ENCODE measurements at regions not wholly inside any gene's neighbourhood (a gene's known extent, or its start where the extent isn't known, plus 50 kb on each side); places are given as distances from the start of the nearest gene placed in this dataset.
"Not testable (repeated sequence)": the region's sequence is repeated elsewhere in the genome, so short reads cannot be mapped to it uniquely, and the experiment has no call there.

GRCh38 chr14:43697003-43697402 lies 810.1 kb downstream of the FSCB start:
- DNase-seq (ENCODE audit: low spot score), result no peak

DNA sequence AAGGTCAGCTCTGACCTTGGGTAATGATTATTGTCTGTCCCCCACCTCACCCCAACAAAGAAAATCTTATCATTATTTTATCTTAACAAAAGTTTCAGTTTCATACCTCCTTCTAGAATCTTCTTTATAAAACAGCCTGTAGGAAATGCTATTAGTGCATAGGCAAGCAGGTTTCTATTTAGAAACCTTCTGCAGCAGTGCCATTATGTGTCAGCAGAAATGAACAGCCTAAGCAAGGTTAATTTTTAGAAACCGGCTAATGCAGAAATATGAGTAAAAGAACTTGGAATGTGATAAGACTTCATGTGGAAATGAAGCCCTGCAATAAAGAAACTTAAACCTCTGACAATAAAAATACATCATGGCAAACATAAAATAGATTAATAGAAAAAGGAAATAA lies 814.4 kb downstream of the FSCB start:
- DNase-seq (ENCODE audit: low spot score), result no peak

- DNase-seq (ENCODE audit: low spot score), result no peak
Measured at GRCh38 chr14:43687921-43688320, 819.2 kb downstream of the FSCB start.

GRCh38 chr14:43677581-43677980 lies 829.5 kb downstream of the FSCB start:
- DNase-seq (ENCODE audit: low spot score), result no peak

GRCh38 chr14:43674273-43674672 lies 832.8 kb downstream of the FSCB start:
- DNase-seq (ENCODE audit: low spot score), result no peak

DNA sequence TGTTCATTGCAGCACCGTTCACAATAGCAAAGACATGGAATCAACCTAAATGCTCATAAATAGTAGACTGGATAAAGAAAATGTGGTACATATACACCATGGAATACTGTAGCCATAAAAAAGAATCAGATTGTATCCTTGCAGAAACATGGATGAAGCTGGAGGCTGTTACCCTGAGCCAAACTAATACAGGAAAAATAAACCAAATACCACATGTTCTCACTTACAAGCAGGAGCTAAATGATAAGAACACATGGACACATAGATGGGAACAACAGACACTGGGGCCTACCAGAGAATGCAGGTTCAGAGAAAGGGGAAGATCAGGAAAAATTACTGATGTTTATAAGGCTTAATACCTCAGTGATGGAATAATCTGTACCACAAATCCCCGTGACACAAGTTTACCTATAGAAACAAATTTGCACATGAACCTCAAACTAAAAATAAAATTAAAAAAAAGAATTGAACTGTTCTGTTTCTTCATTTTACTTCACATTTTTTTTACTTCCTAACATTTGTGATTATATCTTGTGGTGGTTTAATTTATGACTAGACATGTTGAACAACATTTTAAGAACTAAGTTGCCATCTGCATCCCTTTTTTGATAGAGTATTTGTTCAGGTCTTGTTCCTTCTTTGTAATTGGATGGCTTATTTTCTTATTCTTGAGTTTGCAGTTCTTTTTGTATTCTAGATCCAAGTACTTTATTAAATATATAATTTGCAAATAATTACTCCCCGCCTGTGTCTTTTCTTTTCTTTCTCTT lies 835.2 kb downstream of the FSCB start:
- no peak for DNase-seq (ENCODE audit: low spot score)

DNA sequence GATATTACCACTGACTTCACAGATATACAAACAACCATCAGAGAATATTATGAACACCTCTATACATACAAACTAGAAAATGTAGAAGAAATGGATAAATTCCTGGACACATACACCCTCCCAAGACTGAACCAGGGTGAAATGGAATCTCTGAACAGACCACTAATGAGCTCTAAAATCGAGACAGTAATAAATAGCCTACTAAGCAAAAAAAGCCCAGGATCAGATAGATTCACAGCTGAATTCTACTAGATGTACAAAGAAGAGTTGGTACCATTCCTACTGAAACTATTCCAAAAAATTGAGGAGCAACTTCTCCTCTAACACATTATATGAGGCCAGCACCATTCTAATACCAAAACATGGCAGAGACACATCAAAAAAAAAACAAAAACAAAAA lies 837.7 kb downstream of the FSCB start:
- no peak for DNase-seq (ENCODE audit: low spot score)

DNA sequence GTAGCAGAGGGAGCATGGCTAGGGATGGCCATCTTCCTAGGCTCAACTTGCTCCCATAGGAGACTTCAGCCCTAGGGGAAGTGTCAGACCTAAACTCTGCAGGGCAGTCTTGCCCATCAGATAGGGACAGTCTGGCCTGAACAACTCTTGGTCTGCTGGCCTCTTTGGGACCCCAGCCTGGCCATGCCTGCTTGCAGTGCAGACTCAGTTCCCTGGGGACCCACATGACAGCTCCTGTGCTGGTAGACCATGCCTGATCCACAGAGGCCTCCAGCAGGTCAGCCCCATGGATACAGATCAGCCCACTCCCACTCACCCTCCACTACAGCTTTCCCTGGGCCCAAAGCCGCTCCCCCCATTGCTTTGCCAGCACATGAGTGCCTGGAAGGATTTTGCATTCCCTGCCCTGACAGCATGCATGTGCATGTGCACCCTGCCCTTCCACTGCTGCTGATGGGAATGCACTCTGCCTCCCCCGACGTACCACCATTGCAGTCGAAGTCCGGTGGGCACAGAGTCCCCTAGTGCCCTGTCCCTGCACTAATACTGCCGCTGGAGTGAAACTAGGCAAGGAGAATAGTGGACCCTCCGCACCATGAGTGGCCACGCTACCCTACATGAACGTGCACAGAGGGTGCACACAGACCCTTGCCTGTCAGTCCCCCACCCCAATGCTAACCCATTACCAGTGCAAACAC lies 841.4 kb downstream of the FSCB start:
- DNase-seq (ENCODE audit: low spot score), result no peak

- DNase-seq (ENCODE audit: low spot score), result not testable (repeated sequence)
Measured at GRCh38 chr14:43655194-43655593, 851.9 kb downstream of the FSCB start.

DNA sequence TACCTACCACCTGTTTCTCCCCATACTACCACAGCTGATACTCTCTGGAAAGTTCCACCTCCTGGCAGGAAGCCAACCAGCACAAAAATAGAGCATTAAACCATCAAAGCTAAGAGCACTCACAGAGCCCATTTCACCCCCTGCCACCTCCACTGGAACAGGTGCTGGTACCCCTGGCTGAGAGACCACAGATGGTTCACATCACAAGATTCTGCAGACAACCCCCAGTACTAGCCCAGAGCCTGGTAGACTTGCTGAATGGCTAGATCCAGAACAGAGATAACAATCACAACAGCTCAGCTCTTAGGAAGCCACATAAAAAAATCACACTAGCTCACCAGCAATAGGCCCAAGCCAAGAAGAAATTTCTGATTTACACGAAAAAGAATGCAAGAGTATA lies 855.2 kb downstream of the FSCB start:
- no peak for DNase-seq (ENCODE audit: low spot score)

GRCh38 chr14:43651185-43651787 lies 855.8 kb downstream of the FSCB start:
- no peak for DNase-seq (ENCODE audit: low spot score)

- DNase-seq (ENCODE audit: low spot score), result no peak
Measured at GRCh38 chr14:43649508-43649907, 857.6 kb downstream of the FSCB start.

DNA sequence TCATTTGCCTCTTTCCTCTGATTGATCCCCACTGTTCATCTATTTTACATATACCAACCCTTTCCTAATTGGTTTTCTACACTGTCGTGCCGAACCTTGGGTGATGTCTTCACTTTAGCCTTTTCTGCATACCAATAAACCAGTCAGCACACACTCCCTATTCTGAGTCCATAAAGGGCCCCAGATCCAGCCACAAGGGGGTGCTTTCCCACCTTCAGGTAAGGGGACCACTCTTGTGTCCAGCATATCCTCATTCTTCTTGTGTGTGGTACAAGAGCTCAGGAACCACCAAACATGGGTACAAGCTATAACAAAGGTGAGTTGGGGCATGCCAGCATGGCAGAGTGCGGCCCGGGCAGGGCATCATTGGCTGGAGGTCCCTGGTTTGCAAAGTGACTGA lies 859.8 kb downstream of the FSCB start:
- no peak for DNase-seq (ENCODE audit: low spot score)

- no peak for DNase-seq (ENCODE audit: low spot score)
Measured at GRCh38 chr14:43640718-43641267, 866.3 kb downstream of the FSCB start.

- no peak for DNase-seq (ENCODE audit: low spot score)
Measured at GRCh38 chr14:43625294-43625693, 881.8 kb downstream of the FSCB start.

- DNase-seq (ENCODE audit: low spot score), result no peak
Measured at GRCh38 chr14:43621282-43621681, 885.8 kb downstream of the FSCB start.

GRCh38 chr14:43595096-43595772 lies 911.8 kb downstream of the FSCB start:
- no peak for DNase-seq (ENCODE audit: low spot score)

DNA sequence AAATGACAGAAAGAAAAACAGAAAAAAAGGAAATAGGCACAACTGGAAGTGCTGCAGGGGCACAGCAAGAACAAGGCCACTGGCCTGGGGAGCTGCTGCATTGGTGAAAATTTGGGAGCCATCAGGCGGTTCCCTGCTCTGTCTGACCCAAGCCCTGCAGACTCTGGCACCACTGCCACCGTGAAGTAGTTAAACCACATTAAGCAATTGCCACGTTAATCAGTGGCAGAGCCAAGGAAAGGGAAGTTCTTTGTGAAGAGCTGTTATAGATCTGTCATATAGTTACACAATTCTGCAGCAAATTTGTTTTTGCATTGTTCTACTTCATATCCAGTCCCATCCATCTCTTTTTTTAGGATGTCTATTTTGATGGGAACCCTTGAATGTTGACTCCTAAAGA lies 915.3 kb downstream of the FSCB start:
- no peak for DNase-seq (ENCODE audit: low spot score)

DNA sequence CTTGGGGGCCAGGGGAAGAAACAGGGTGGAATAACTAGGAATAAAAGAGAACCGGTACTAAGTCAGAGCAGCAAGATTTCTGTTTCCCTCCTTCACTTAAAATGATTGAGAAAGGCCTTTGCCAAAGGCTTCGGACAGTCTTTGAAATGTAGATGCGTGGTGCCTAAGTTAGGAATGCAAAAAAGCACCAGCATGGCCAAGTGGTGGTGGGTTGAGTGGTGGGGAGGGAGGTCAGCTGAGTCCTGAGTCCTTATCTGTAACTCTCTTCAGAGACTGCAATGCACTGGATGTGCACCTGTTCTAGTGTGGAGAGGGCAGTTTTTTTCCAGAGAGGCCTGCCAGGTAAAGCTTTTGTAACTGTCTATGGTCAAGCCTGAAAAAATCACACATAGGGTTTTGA lies 919.9 kb downstream of the FSCB start:
- DNase-seq (ENCODE audit: low spot score), result no peak

DNA sequence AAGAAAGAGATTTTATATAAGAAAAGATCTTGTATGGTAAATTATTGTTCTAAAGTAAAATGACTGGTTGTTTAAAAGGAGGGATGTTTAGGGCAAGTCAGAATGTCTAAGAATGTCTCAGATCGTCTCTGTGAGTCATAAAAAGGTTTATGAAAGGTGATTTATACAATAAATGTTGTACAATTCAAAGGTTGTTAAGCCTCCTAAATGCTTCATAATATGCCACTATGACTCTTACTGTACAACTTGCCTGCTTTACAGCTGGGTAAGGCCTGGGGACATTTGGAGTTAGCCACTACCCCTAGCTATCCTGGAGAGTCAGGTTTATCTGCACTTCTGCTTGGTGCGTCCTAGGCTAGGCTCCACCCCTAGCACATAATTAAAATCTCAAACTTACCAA lies 927.4 kb downstream of the FSCB start:
- DNase-seq (ENCODE audit: low spot score), result no peak

DNA sequence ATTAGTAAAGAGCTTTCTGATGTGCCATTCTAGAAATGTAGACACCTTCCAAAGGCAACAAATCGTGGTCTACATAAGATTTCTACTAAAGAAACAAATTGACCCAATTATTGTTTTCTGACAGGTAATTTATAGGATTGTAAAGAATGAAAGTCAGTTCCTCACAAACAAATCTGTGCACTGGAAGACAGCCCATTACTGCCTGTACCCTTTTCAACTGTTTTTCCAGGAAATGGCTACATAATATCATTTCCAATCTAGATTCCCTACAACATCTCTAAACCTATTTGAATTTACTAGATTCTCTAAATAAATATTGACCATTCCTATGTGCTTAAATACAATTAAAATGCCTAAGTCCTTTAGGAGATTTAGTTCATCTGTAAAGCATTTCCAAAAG lies 939.1 kb downstream of the FSCB start:
- no peak for DNase-seq (ENCODE audit: low spot score)

GRCh38 chr14:43548368-43548767 lies 958.7 kb downstream of the FSCB start:
- DNase-seq (ENCODE audit: low spot score), result no peak
